Fibroblast of lung (primary cell): ENCODE measurements at regions not wholly inside any gene's neighbourhood (a gene's known extent, or its start where the extent isn't known, plus 50 kb on each side); places are given as distances from the start of the nearest gene placed in this dataset.

ENCODE experiments used
- DNase-seq, 2 donors: peaks; one replicate each; pipeline versions ENCODE4 v3.0.0 to v3.0.0-alpha.2; 2010; ENCODE audit warnings: low read depth in 2 of 2
- H2AFZ ChIP-seq: 2 replicates; pipeline ENCODE4 v1.5.1; 2012; ENCODE audit warnings: low read length, control low read depth, inconsistent platforms
- H3K27ac ChIP-seq: 2 replicates; pipeline ENCODE4 v1.5.1; 2011; ENCODE audit warnings: low read length, control low read depth; ENCODE audit not compliant: insufficient read depth
- H3K27me3 ChIP-seq: 2 replicates; pipeline ENCODE4 v1.5.1; 2011; ENCODE audit warnings: mild to moderate bottlenecking, low read length; ENCODE audit not compliant: control insufficient read depth, insufficient read depth
- H3K36me3 ChIP-seq: 2 replicates; pipeline ENCODE4 v1.5.1; 2011; ENCODE audit warnings: low read length; ENCODE audit not compliant: control insufficient read depth, insufficient read depth
- H3K4me1 ChIP-seq: 2 replicates; pipeline ENCODE4 v1.5.1; 2011; ENCODE audit warnings: low read length; ENCODE audit not compliant: control insufficient read depth, insufficient read depth; ENCODE audit errors: extremely low read depth
- H3K4me2 ChIP-seq: 2 replicates; pipeline ENCODE4 v1.5.1; 2011; ENCODE audit warnings: low read length, control low read depth; ENCODE audit not compliant: insufficient read depth; ENCODE audit errors: extremely low read depth
- H3K4me3 ChIP-seq, 4 experiments: fragments of 200-600 bp in 1 of 4; sonication (generic) in 1 of 4; replicated peaks in 1 of 4; 2 replicates each; pipeline ENCODE4 v1.5.1; 2011 to 2016; ENCODE audit warnings: low read length in 4 of 4, low read depth in 3 of 4, mild to moderate bottlenecking in 3 of 4, control low read depth in 2 of 4, inconsistent platforms in 1 of 4, mixed read lengths in 1 of 4; ENCODE audit not compliant: insufficient read depth in 1 of 4; ENCODE audit errors: control extremely low read depth in 1 of 4
- H3K79me2 ChIP-seq: 2 replicates; pipeline ENCODE4 v1.5.1; 2012; ENCODE audit warnings: mild to moderate bottlenecking, low read length, inconsistent platforms; ENCODE audit not compliant: control insufficient read depth, insufficient read depth
- H3K9ac ChIP-seq: 2 replicates; pipeline ENCODE4 v1.5.1; 2011; ENCODE audit warnings: mild to moderate bottlenecking, low read length, control low read depth; ENCODE audit not compliant: insufficient read depth
- H3K9me3 ChIP-seq: 2 replicates; pipeline ENCODE4 v1.5.1; 2012; ENCODE audit warnings: low read depth, low read length; ENCODE audit not compliant: control insufficient read depth, insufficient read depth
- H4K20me1 ChIP-seq: 2 replicates; pipeline ENCODE4 v1.5.1; 2011; ENCODE audit warnings: low read length; ENCODE audit not compliant: control insufficient read depth, insufficient read depth; ENCODE audit errors: extremely low read depth
- CTCF ChIP-seq, 2 donors: IDR thresholded peaks in 1 of 2; conservative IDR thresholded peaks in 1 of 2; 1 replicate in 1 of 2; 2 replicates in 1 of 2; pipeline ENCODE4 v1.5.1; 2011 to 2012; ENCODE audit warnings: low read length in 2 of 2, control low read depth in 1 of 2, inconsistent platforms in 1 of 2, low read depth in 1 of 2, mild to moderate bottlenecking in 1 of 2
- EZH2 ChIP-seq: IDR thresholded peaks from 2 replicates; pipeline ENCODE4 v1.5.1; 2012; ENCODE audit warnings: low read length, control low read depth, mild to moderate bottlenecking; ENCODE audit errors: missing control alignments

DNA sequence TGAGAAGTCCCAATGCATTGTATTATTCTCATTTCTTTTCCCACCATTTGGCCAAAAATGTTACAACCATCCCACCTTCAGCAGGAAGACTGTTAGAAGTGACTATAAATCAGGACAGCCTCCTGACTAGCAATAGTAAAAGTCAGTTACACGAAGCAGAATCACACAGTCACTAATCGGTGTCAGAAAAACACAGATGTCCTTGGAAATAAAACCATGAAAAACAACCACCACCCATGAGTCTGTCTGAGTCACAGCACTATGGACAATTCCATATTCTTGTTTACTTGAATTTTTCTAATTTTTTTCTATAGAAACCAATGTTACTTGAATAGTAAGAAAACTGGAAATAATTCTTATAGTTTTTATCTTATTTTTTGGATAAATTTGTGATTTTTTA is 81.9 kb upstream of the FRMD4A start:
- H3K9ac ChIP-seq = no peak overlapping the region
- H4K20me1 ChIP-seq = no peaks in the 10 kb centered on the region
- no peaks in the 10 kb centered on the region for H3K79me2 ChIP-seq
- no peak overlapping the region for H2AFZ ChIP-seq
- TF ChIP-seq EZH2 (no peak), CTCF (conservative IDR thresholded peaks at IDR 0.05 in 1 of 2, IDR thresholded peaks at IDR 0.05 in 1 of 2; ENCODE audit: low read depth in 1 of 2, low read length in 2 of 2) (no peak)
- no peaks in the 10 kb centered on the region for H3K9me3 ChIP-seq
- DNase-seq = no peak
- H3K27ac ChIP-seq = no peak overlapping the region
- H3K27me3 ChIP-seq = no peaks in the 10 kb centered on the region
- H3K4me1 ChIP-seq = peaks cover 5% of the 10 kb centered on the region
- no peak overlapping the region for H3K4me2 ChIP-seq
- no peaks in the 10 kb centered on the region for H3K36me3 ChIP-seq
- no peak overlapping the region for H3K4me3 ChIP-seq

GRCh38 chr10:14409856-14410458 is 79.2 kb upstream of the FRMD4A start:
- H3K9me3 ChIP-seq = no peaks in the 10 kb centered on the region
- no peaks in the 10 kb centered on the region for H3K79me2 ChIP-seq
- H2AFZ ChIP-seq = no peak overlapping the region
- H3K4me1 ChIP-seq = peaks cover 11% of the 10 kb centered on the region
- DNase-seq = no peak
- no peak overlapping the region for H3K9ac ChIP-seq
- H3K27ac ChIP-seq = no peak overlapping the region
- no peak for TF ChIP-seq EZH2
- no peak for TF ChIP-seq CTCF (conservative IDR thresholded peaks at IDR 0.05 in 1 of 2, IDR thresholded peaks at IDR 0.05 in 1 of 2; ENCODE audit: low read depth in 1 of 2, low read length in 2 of 2)
- no peak overlapping the region for H3K4me2 ChIP-seq
- H3K27me3 ChIP-seq = no peaks in the 10 kb centered on the region
- no peaks in the 10 kb centered on the region for H4K20me1 ChIP-seq
- H3K4me3 ChIP-seq = no peak overlapping the region
- H3K36me3 ChIP-seq = no peaks in the 10 kb centered on the region

DNA sequence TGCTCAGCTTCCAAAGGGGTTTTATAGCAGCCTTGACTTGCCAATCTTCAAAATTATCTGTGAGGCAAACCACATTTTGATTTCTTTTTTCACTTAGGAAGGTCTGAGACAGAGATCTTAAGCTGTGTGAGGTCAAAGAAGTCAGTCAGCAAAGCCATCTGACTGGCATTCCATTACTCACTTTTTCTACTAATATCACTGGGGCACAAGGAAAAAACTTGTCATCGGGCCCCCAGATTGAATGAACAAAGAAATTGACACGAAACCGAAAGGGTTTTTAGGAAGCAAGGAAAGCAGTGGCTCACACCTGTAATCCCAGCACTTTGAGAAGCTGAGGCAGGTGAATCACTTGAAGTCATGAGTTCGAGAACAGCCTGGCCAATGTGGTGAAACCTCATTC is 78.5 kb upstream of the FRMD4A start:
- DNase-seq = no peak

More for the DNA sequence above, 78.5 kb upstream of the FRMD4A start:
- H3K36me3 ChIP-seq = no peaks in the 10 kb centered on the region
- no peaks in the 10 kb centered on the region for H4K20me1 ChIP-seq
- H3K9me3 ChIP-seq = no peaks in the 10 kb centered on the region
- no peak overlapping the region for H2AFZ ChIP-seq
- H3K79me2 ChIP-seq = no peaks in the 10 kb centered on the region
- H3K27me3 ChIP-seq = no peaks in the 10 kb centered on the region
- no peak overlapping the region for H3K4me2 ChIP-seq
- H3K27ac ChIP-seq = no peak overlapping the region
- H3K9ac ChIP-seq = no peak overlapping the region
- H3K4me1 ChIP-seq = peaks cover 12% of the 10 kb centered on the region
- H3K4me3 ChIP-seq = no peak overlapping the region
- no peak for TF ChIP-seq EZH2
- TF ChIP-seq CTCF (conservative IDR thresholded peaks at IDR 0.05 in 1 of 2, IDR thresholded peaks at IDR 0.05 in 1 of 2; ENCODE audit: low read depth in 1 of 2, low read length in 2 of 2) = no peak
